ENCODE measurements at regions not wholly inside any gene's neighbourhood (a gene's known extent, or its start where the extent isn't known, plus 50 kb on each side); places are given as distances from the start of the nearest gene placed in this dataset.

GRCh38 chr5:173826428-173827350 is 61.5 kb upstream of the CPEB4 start (continued):
- TF ChIP-seq ZBTB40 (IDR thresholded peaks at IDR 0.05), result peak; percentile 91
- peak; percentile 60; the same call in 1 of the 2 replicates for TF ChIP-seq ZBTB40 (CRISPR knock-in tag; IDR thresholded peaks at IDR 0.05)

Measured in K562 (cell line).